HepG2 (cell line): ENCODE measurements at regions not wholly inside any gene's neighbourhood (a gene's known extent, or its start where the extent isn't known, plus 50 kb on each side); places are given as distances from the start of the nearest gene placed in this dataset.

Experiments used
- ETS1 ChIP-seq: sonication (generic); formaldehyde crosslinking; IDR thresholded peaks from 2 replicates; pipeline ENCODE4 v1.4.0; 2020; ENCODE audit warnings: missing genetic modification reagents
- KLF13 ChIP-seq: sonication (generic); formaldehyde crosslinking; IDR thresholded peaks from 2 replicates; pipeline ENCODE4 v1.4.0; 2020; ENCODE audit warnings: mild to moderate bottlenecking, missing genetic modification reagents
- MEIS2 ChIP-seq: sonication (generic); formaldehyde crosslinking; IDR thresholded peaks from 2 replicates; pipeline ENCODE4 v1.9.0; 2021; ENCODE audit warnings: mild to moderate bottlenecking, missing genetic modification reagents
- NFYB ChIP-seq: sonication (generic); formaldehyde crosslinking; IDR thresholded peaks from 2 replicates; pipeline ENCODE4 v1.4.0; 2020; ENCODE audit warnings: missing genetic modification reagents
- PAWR ChIP-seq: sonication (generic); formaldehyde crosslinking; IDR thresholded peaks from 2 replicates; pipeline ENCODE4 v1.4.0; 2020; ENCODE audit warnings: missing genetic modification reagents, mild to moderate bottlenecking, borderline replicate concordance
- ZBTB10 ChIP-seq: sonication (generic); formaldehyde crosslinking; IDR thresholded peaks from 2 replicates; pipeline ENCODE4 v1.4.0; 2020; ENCODE audit warnings: missing genetic modification reagents, borderline replicate concordance
- ZFP41 ChIP-seq: sonication (generic); formaldehyde crosslinking; IDR thresholded peaks from 2 replicates; pipeline ENCODE4 v1.4.0; 2020; ENCODE audit warnings: mild to moderate bottlenecking, missing genetic modification reagents, borderline replicate concordance
- ZNF3 ChIP-seq: IDR thresholded peaks from 2 replicates; pipeline ENCODE4 v1.7.0; 2017; ENCODE audit warnings: inconsistent platforms
- ZZZ3 ChIP-seq: sonication (generic); formaldehyde crosslinking; IDR thresholded peaks from 2 replicates; pipeline ENCODE4 v1.4.0; 2020; ENCODE audit warnings: missing genetic modification reagents, mild to moderate bottlenecking, borderline replicate concordance

GRCh38 chr9:19994296-19994695 lies 205.5 kb upstream of the SLC24A2 start:
- TF ChIP-seq ETS1 (CRISPR knock-in tag): no peak
- no peak for TF ChIP-seq MEIS2 (CRISPR knock-in tag)
- no peak for TF ChIP-seq NFYB (CRISPR knock-in tag)
- TF ChIP-seq ZZZ3: no peak
- no peak for TF ChIP-seq ZNF3 (CRISPR knock-in tag)
- no peak for TF ChIP-seq PAWR (CRISPR knock-in tag)
- no peak for TF ChIP-seq ZBTB10 (CRISPR knock-in tag)
- TF ChIP-seq KLF13: no peak
- TF ChIP-seq ZFP41 (CRISPR knock-in tag): no peak
